Stomach (tissue), 8 donors: ENCODE measurements at regions not wholly inside any gene's neighbourhood (a gene's known extent, or its start where the extent isn't known, plus 50 kb on each side); places are given as distances from the start of the nearest gene placed in this dataset.

Experiments
- DNase-seq, 2 donors: peaks; one replicate each; pipeline versions ENCODE4 v3.0.0 to v3.0.0-alpha.2; 2013 to 2019
- H3K27ac ChIP-seq, 5 donors: fragments of 200-600 bp in 4 of 5; sonication (generic) in 4 of 5; one replicate each; pipeline ENCODE4 v1.5.1; 2013 to 2019; ENCODE audit warnings: mild to moderate bottlenecking in 1 of 5, moderate library complexity in 1 of 5
- H3K27me3 ChIP-seq, 3 donors: fragments of 200-600 bp; sonication (generic); one replicate each; pipeline ENCODE4 v1.5.1; 2017 to 2019; ENCODE audit warnings: mixed run types in 1 of 3
- H3K36me3 ChIP-seq, 4 donors: fragments of 200-600 bp; sonication (generic); 1 replicate in 3 of 4; 2 replicates in 1 of 4; pipeline ENCODE4 v1.5.1; 2016 to 2019
- H3K4me1 ChIP-seq, 4 donors: fragments of 200-600 bp; sonication (generic); one replicate each; pipeline ENCODE4 v1.5.1; 2016 to 2019
- H3K4me3 ChIP-seq, 4 donors: fragments of 200-600 bp; sonication (generic) in 3 of 4; one replicate each; pipeline ENCODE4 v1.5.1; 2016 to 2019; ENCODE audit warnings: mild to moderate bottlenecking in 1 of 4
- H3K9me3 ChIP-seq, 4 donors: fragments of 200-600 bp; sonication (generic); one replicate each; pipeline ENCODE4 v1.5.1; 2016 to 2019
- CTCF ChIP-seq, 7 experiments: fragments of 450-650 bp in 4 of 7; fragments of 200-600 bp in 3 of 7; sonication (generic) in 3 of 7; IDR thresholded peaks; one replicate each; pipeline ENCODE4 v1.5.1; 2016 to 2019; ENCODE audit warnings: antibody characterized with exemption in 7 of 7, control low read depth in 2 of 7, mild to moderate bottlenecking in 1 of 7
- EP300 ChIP-seq: sonication (generic); formaldehyde crosslinking; IDR thresholded peaks from one replicate; pipeline ENCODE4 v1.6.1; 2017; ENCODE audit warnings: antibody characterized with exemption
- POLR2A ChIP-seq, 4 donors: fragments of 450-650 bp; IDR thresholded peaks; one replicate each; pipeline ENCODE4 v1.6.1; 2016; ENCODE audit warnings: antibody characterized with exemption in 4 of 4, control low read depth in 2 of 4, mild to moderate bottlenecking in 1 of 4, moderate library complexity in 1 of 4
- POLR2AphosphoS5 ChIP-seq, 3 donors: sonication (generic); formaldehyde crosslinking; IDR thresholded peaks; one replicate each; pipeline ENCODE4 v1.6.1; 2016; ENCODE audit warnings: antibody characterized with exemption in 3 of 3
- WGBS, 5 donors: extraction: QIAGEN DNeasy Blood & Tissue Kit in 3 of 5; methylation state at CpG; one replicate each; pipeline versions ENCODE4 v1.1.5 to v1.1.7; 2013 to 2018; 5-methylcytosine and 5-hydroxymethylcytosine counted together
- intact Hi-C: fragments of 100-400 bp; cut with DNase I; formaldehyde crosslinking; loops from one replicate; pipeline ENCODE4 v1.15.1; 2023; ENCODE audit warnings: low total_unique reads
- donor health status: healthy with polysubstance abuse.
- donor health status: Bipolar disorder and iron deficiency.
- donor health status: healthy.

- Histone ChIP-seq H3K27ac (no peak overlapping the region), H3K36me3 (no peaks in the 10 kb centered on the region), H3K9me3 (no peaks in the 10 kb centered on the region), H3K27me3 (peaks cover 0 to 5% (median 5%) of the 10 kb centered on the region in 3 donors), H3K4me3 (no peak overlapping the region), H3K4me1 (no peaks in the 10 kb centered on the region)
- DNase-seq, result no peak
- no peak for TF ChIP-seq CTCF (IDR thresholded peaks at IDR 0.05)
- TF ChIP-seq POLR2A (IDR thresholded peaks at IDR 0.05), result no peak
- no peak for TF ChIP-seq POLR2AphosphoS5 (IDR thresholded peaks at IDR 0.05)
- TF ChIP-seq EP300, result no peak
- WGBS, 5 donors, result 88 to 93% (median 89%) methylated on average over 4 of the region's 4 CpGs
- intact Hi-C loops, result no loop called here
These were observed 163.6 kb downstream of the ZDHHC21 start for GRCh38 chr9:14529629-14530028.

- no peak for TF ChIP-seq EP300
- TF ChIP-seq CTCF (IDR thresholded peaks at IDR 0.05), result no peak
- TF ChIP-seq POLR2AphosphoS5 (IDR thresholded peaks at IDR 0.05), result no peak
- TF ChIP-seq POLR2A (IDR thresholded peaks at IDR 0.05), result no peak
- Histone ChIP-seq H3K27me3 (peaks cover 0 to 3% (median under 1%) of the 10 kb centered on the region in 3 donors), H3K36me3 (no peaks in the 10 kb centered on the region), H3K27ac (no peak overlapping the region), H3K9me3 (no peaks in the 10 kb centered on the region), H3K4me1 (no peaks in the 10 kb centered on the region), H3K4me3 (no peak overlapping the region)
- no peak for DNase-seq
- 45 to 70% (median 67%) methylated on average over 3 of the region's 3 CpGs for WGBS, 5 donors
- intact Hi-C loops, result no loop called here
These were observed 164.2 kb downstream of the ZDHHC21 start for GRCh38 chr9:14529054-14529453.

- WGBS, 5 donors, result 55 to 68% (median 62%) methylated on average over 4 of the region's 4 CpGs
- no peaks in the 10 kb centered on the region for H3K9me3 ChIP-seq
- no peak overlapping the region for H3K4me3 ChIP-seq
- H3K36me3 ChIP-seq, result no peaks in the 10 kb centered on the region
- intact Hi-C loops, result no loop called here
- no peaks in the 10 kb centered on the region for H3K4me1 ChIP-seq
- H3K27ac ChIP-seq, result no peak overlapping the region
- TF ChIP-seq EP300, result no peak
- no peak for TF ChIP-seq POLR2AphosphoS5 (IDR thresholded peaks at IDR 0.05)
- no peak for TF ChIP-seq CTCF (IDR thresholded peaks at IDR 0.05)
- TF ChIP-seq POLR2A (IDR thresholded peaks at IDR 0.05), result no peak
- no peaks in the 10 kb centered on the region for H3K27me3 ChIP-seq
- DNase-seq, result no peak
These were observed 166.7 kb downstream of the ZDHHC21 start for GRCh38 chr9:14526504-14526903.

- intact Hi-C loops, result no loop called here
- no peaks in the 10 kb centered on the region for H3K36me3 ChIP-seq
- no peaks in the 10 kb centered on the region for H3K9me3 ChIP-seq
- no peaks in the 10 kb centered on the region for H3K27me3 ChIP-seq
- TF ChIP-seq EP300 (no peak), POLR2AphosphoS5 (IDR thresholded peaks at IDR 0.05) (no peak), POLR2A (IDR thresholded peaks at IDR 0.05) (no peak)
- no peaks in the 10 kb centered on the region for H3K4me1 ChIP-seq
- no peak for DNase-seq
- 70 to 84% (median 72%) methylated on average over 6 of the region's 6 CpGs for WGBS, 5 donors
- H3K27ac ChIP-seq, result no peak overlapping the region
- H3K4me3 ChIP-seq, result no peak overlapping the region
These were observed 167.4 kb downstream of the ZDHHC21 start for GRCh38 chr9:14525856-14526255.

GRCh38 chr9:14524873-14525515 is 168.2 kb downstream of the ZDHHC21 start:
- WGBS, 5 donors, result 79 to 91% (median 84%) methylated on average over 8 of the region's 8 CpGs
- H3K4me1 ChIP-seq, result no peaks in the 10 kb centered on the region
- no peak for DNase-seq
- TF ChIP-seq POLR2AphosphoS5 (IDR thresholded peaks at IDR 0.05), result no peak
- TF ChIP-seq EP300, result no peak
- TF ChIP-seq POLR2A (IDR thresholded peaks at IDR 0.05), result no peak
- TF ChIP-seq CTCF (IDR thresholded peaks at IDR 0.05), result no peak
- no peak overlapping the region for H3K4me3 ChIP-seq
- no peaks in the 10 kb centered on the region for H3K9me3 ChIP-seq
- H3K27me3 ChIP-seq, result no peaks in the 10 kb centered on the region
- H3K27ac ChIP-seq, result no peak overlapping the region
- no peaks in the 10 kb centered on the region for H3K36me3 ChIP-seq
- intact Hi-C loops, result no loop called here
